H9 (cell line): ENCODE measurements at regions not wholly inside any gene's neighbourhood (a gene's known extent, or its start where the extent isn't known, plus 50 kb on each side); places are given as distances from the start of the nearest gene placed in this dataset.

Experiments
- DNase-seq: peaks from one replicate; pipeline ENCODE4 v3.0.0-alpha.2; 2017
- H2AFZ ChIP-seq: one replicate; pipeline ENCODE4 v1.6.1; 2013; ENCODE audit warnings: mild to moderate bottlenecking, low read length, control low read depth, moderate library complexity
- H2AK5ac ChIP-seq: 2 replicates; pipeline ENCODE4 v1.6.1; 2013; ENCODE audit warnings: low read length, control low read depth, mixed read lengths; ENCODE audit not compliant: insufficient read length
- H2BK120ac ChIP-seq: one replicate; pipeline ENCODE4 v1.6.1; 2013; ENCODE audit warnings: low read depth, mild to moderate bottlenecking, low read length, control low read depth, inconsistent platforms; ENCODE audit not compliant: poor library complexity, severe bottlenecking
- H2BK12ac ChIP-seq: 2 replicates; pipeline ENCODE4 v1.6.1; 2013; ENCODE audit warnings: low read length, control low read depth, mixed read lengths, low read depth; ENCODE audit not compliant: insufficient read length
- H2BK15ac ChIP-seq: 2 replicates; pipeline ENCODE4 v1.6.1; 2013; ENCODE audit warnings: low read depth, low read length, control low read depth
- H2BK20ac ChIP-seq: one replicate; pipeline ENCODE4 v1.6.1; 2013; ENCODE audit warnings: low read depth, mild to moderate bottlenecking, low read length, control low read depth, inconsistent platforms; ENCODE audit not compliant: poor library complexity, severe bottlenecking
- H2BK5ac ChIP-seq: 2 replicates; pipeline ENCODE4 v1.6.1; 2013; ENCODE audit warnings: low read length, control low read depth, mixed read lengths; ENCODE audit not compliant: insufficient read length
- H3K14ac ChIP-seq: 2 replicates; pipeline ENCODE4 v1.6.1; 2013; ENCODE audit warnings: low read length, control low read depth; ENCODE audit not compliant: insufficient read depth
- H3K18ac ChIP-seq: 2 replicates; pipeline ENCODE4 v1.6.1; 2013; ENCODE audit warnings: low read depth, mild to moderate bottlenecking, mixed read lengths, low read length, control low read depth; ENCODE audit not compliant: insufficient read length
- H3K23ac ChIP-seq: 2 replicates; pipeline ENCODE4 v1.6.1; 2013; ENCODE audit warnings: low read length, control low read depth, mixed read lengths, low read depth; ENCODE audit not compliant: insufficient read length
- H3K23me2 ChIP-seq: 2 replicates; pipeline ENCODE4 v1.6.1; 2013; ENCODE audit warnings: low read depth, mild to moderate bottlenecking, mixed read lengths, low read length, control low read depth; ENCODE audit not compliant: insufficient read length, poor library complexity, severe bottlenecking
- H3K27ac ChIP-seq: 2 replicates; pipeline ENCODE4 v1.5.1; 2013; ENCODE audit warnings: low read length, control low read depth, mixed read lengths, low read depth; ENCODE audit not compliant: insufficient read length
- H3K27me3 ChIP-seq: 2 replicates; pipeline ENCODE4 v1.6.1; 2013; ENCODE audit warnings: low read length, control low read depth, inconsistent platforms; ENCODE audit not compliant: insufficient read depth
- H3K4ac ChIP-seq: 2 replicates; pipeline ENCODE4 v1.6.1; 2013; ENCODE audit warnings: low read depth, mild to moderate bottlenecking, control low read depth, inconsistent platforms, low read length, moderate library complexity
- H3K4me1 ChIP-seq: 2 replicates; pipeline ENCODE4 v1.6.1; 2013; ENCODE audit warnings: low read length, control low read depth, inconsistent platforms; ENCODE audit not compliant: insufficient read depth
- H3K4me2 ChIP-seq: 2 replicates; pipeline ENCODE4 v1.6.1; 2013; ENCODE audit warnings: low read length, control low read depth, mixed read lengths; ENCODE audit not compliant: insufficient read length, insufficient read depth
- H3K56ac ChIP-seq: 2 replicates; pipeline ENCODE4 v1.6.1; 2013; ENCODE audit warnings: low read depth, mild to moderate bottlenecking, mixed read lengths, low read length, control low read depth; ENCODE audit not compliant: insufficient read length
- H3K79me1 ChIP-seq: 2 replicates; pipeline ENCODE4 v1.6.1; 2013; ENCODE audit warnings: low read depth, mild to moderate bottlenecking, moderate library complexity, low read length, control low read depth, inconsistent platforms; ENCODE audit not compliant: insufficient read depth, poor library complexity, severe bottlenecking
- H3K79me2 ChIP-seq: 2 replicates; pipeline ENCODE4 v1.6.1; 2013; ENCODE audit warnings: low read length, control low read depth, inconsistent platforms; ENCODE audit not compliant: insufficient read depth
- H3K9ac ChIP-seq: 2 replicates; pipeline ENCODE4 v1.6.1; 2013; ENCODE audit warnings: low read length, control low read depth, mixed read lengths; ENCODE audit not compliant: insufficient read length; ENCODE audit errors: extremely low read depth
- H3K9me3 ChIP-seq: one replicate; pipeline ENCODE4 v1.6.1; 2013; ENCODE audit warnings: low read depth, low read length, inconsistent platforms; ENCODE audit not compliant: control insufficient read depth
- H3T11ph ChIP-seq: one replicate; pipeline ENCODE4 v1.6.1; 2013; ENCODE audit warnings: mild to moderate bottlenecking, low read length, control low read depth, inconsistent platforms
- H4K20me1 ChIP-seq: one replicate; pipeline ENCODE4 v1.6.1; 2013; ENCODE audit not compliant: control insufficient read depth, insufficient read length, insufficient read depth
- H4K5ac ChIP-seq: 2 replicates; pipeline ENCODE4 v1.6.1; 2013; ENCODE audit warnings: low read depth, mild to moderate bottlenecking, mixed read lengths, low read length, control low read depth; ENCODE audit not compliant: insufficient read length
- H4K8ac ChIP-seq: replicated peaks from 2 replicates; pipeline ENCODE4 v1.6.1; 2013; ENCODE audit warnings: low read length, control low read depth, mixed read lengths, low read depth; ENCODE audit not compliant: insufficient read length
- H4K91ac ChIP-seq: 2 replicates; pipeline ENCODE4 v1.6.1; 2013; ENCODE audit warnings: low read depth, mild to moderate bottlenecking, moderate library complexity, mixed read lengths, low read length, control low read depth; ENCODE audit not compliant: insufficient read length
- H3K27ac Mint-ChIP-seq, 3 experiments: 2 replicates in 2 of 3; 3 replicates in 1 of 3; pipeline ENCODE4 v1.8.0; 2020 to 2021; ENCODE audit warnings: mixed read lengths in 3 of 3, mild to moderate bottlenecking in 1 of 3, moderate library complexity in 1 of 3
- H3K27me3 Mint-ChIP-seq: 2 replicates; pipeline ENCODE4 v1.8.0; 2021; ENCODE audit warnings: low read depth, mild to moderate bottlenecking, moderate library complexity, mixed read lengths
- H3K36me3 Mint-ChIP-seq, 3 experiments: 2 replicates in 2 of 3; 3 replicates in 1 of 3; pipeline ENCODE4 v1.8.0; 2020 to 2021; ENCODE audit warnings: low read depth in 3 of 3, mixed read lengths in 3 of 3; ENCODE audit not compliant: insufficient read depth in 1 of 3
- H3K4me1 Mint-ChIP-seq, 2 experiments: 2 replicates each; pipeline ENCODE4 v1.8.0; 2020; ENCODE audit warnings: mixed read lengths in 2 of 2
- H3K4me3 Mint-ChIP-seq, 2 experiments: 2 replicates in 1 of 2; 3 replicates in 1 of 2; pipeline ENCODE4 v1.8.0; 2020 to 2021; ENCODE audit warnings: mild to moderate bottlenecking in 2 of 2, mixed read lengths in 2 of 2, moderate library complexity in 1 of 2
- H3K9me3 Mint-ChIP-seq, 2 experiments: 2 replicates in 1 of 2; 3 replicates in 1 of 2; pipeline ENCODE4 v1.8.0; 2020; ENCODE audit warnings: mild to moderate bottlenecking in 2 of 2, mixed read lengths in 2 of 2, moderate library complexity in 1 of 2
- CTCF ChIP-seq: fragments of 200-600 bp; sonication (generic); conservative IDR thresholded peaks from 3 replicates; pipeline ENCODE4 v1.8.0; 2021; ENCODE audit warnings: antibody characterized with exemption, mild to moderate bottlenecking
- WGBS: extraction: QIAGEN DNeasy Blood & Tissue Kit; methylation state at CpG from one replicate; pipeline ENCODE4 v1.1.7; 2013; ENCODE audit warnings: missing lambda C conversion rate, low lambda C conversion rate, mixed read lengths; ENCODE audit not compliant: insufficient read length; ENCODE audit errors: extremely low coverage; 5-methylcytosine and 5-hydroxymethylcytosine counted together

- Histone ChIP-seq H2BK120ac (no peak overlapping the region), H3K4me2 (no peak overlapping the region), H2BK5ac (no peak overlapping the region), H2AK5ac (no peak overlapping the region), H2BK15ac (no peak overlapping the region), H3K79me2 (no peaks in the 10 kb centered on the region), H3K14ac (no peak overlapping the region), H3K9me3 (no peaks in the 10 kb centered on the region), H3K27me3 (no peaks in the 10 kb centered on the region), H3K18ac (no peak overlapping the region), H2BK12ac (no peak overlapping the region), H4K20me1 (no peaks in the 10 kb centered on the region), H3T11ph (no peak overlapping the region), H3K79me1 (no peaks in the 10 kb centered on the region), H4K5ac (no peak overlapping the region), H2AFZ (no peak overlapping the region), H4K91ac (no peak overlapping the region), H3K9ac (no peak overlapping the region), H3K23me2 (no peaks in the 10 kb centered on the region), H3K23ac (no peak overlapping the region), H2BK20ac (no peak overlapping the region), H3K4ac (no peak overlapping the region), H3K4me1 (no peaks in the 10 kb centered on the region), H4K8ac (no peak overlapping the region), H3K27ac (no peak overlapping the region), H3K56ac (no peak overlapping the region)
- Mint-ChIP-seq H3K4me1 (0 out of 4 replicates have a peak, but pooled peaks cover 0 to 2% of the 10 kb centered on the region in 2 experiments), H3K27ac (peak overlapping the region in 1 of 3 experiments; percentile 18; a peak in 2 of 7 replicates), H3K27me3 (no peaks in the 10 kb centered on the region), H3K9me3 (no peaks in the 10 kb centered on the region), H3K4me3 (no peak overlapping the region), H3K36me3 (no peaks in the 10 kb centered on the region; a peak in 1 of 7 replicates)
- WGBS, result no CpG with 5 or more reads among the region's 9 CpGs
- DNase-seq, result no peak
- TF ChIP-seq CTCF, result no peak
These were observed 222.4 kb upstream of the B3GALT2 start for GRCh38 chr1:193408782-193409293.
